Thymus (tissue), 11 donors: ENCODE measurements at regions not wholly inside any gene's neighbourhood (a gene's known extent, or its start where the extent isn't known, plus 50 kb on each side); places are given as distances from the start of the nearest gene placed in this dataset.
"Not testable (repeated sequence)": the region's sequence is repeated elsewhere in the genome, so short reads cannot be mapped to it uniquely, and the experiment has no call there.

Source experiments
- DNase-seq, 9 donors: peaks; one replicate each; pipeline ENCODE4 v3.0.0-alpha.2; 2013; ENCODE audit warnings: low spot score in 9 of 9, low read depth in 6 of 9, missing footprints in 1 of 9
- H3K27ac ChIP-seq, 2 donors: one replicate each; pipeline ENCODE4 v1.5.1; 2013; ENCODE audit warnings: control low read depth in 1 of 2, low read depth in 1 of 2, low read length in 1 of 2, mild to moderate bottlenecking in 1 of 2, moderate library complexity in 1 of 2
- H3K27me3 ChIP-seq, 2 donors: one replicate each; pipeline ENCODE4 v1.5.1; 2013; ENCODE audit warnings: low read length in 1 of 2; ENCODE audit not compliant: control insufficient read depth in 2 of 2, insufficient read depth in 1 of 2
- H3K36me3 ChIP-seq, 2 donors: one replicate each; pipeline ENCODE4 v1.5.1; 2013; ENCODE audit warnings: low read length in 1 of 2, mild to moderate bottlenecking in 1 of 2, moderate library complexity in 1 of 2; ENCODE audit not compliant: control insufficient read depth in 2 of 2, insufficient read depth in 2 of 2
- H3K4me1 ChIP-seq, 2 donors: one replicate each; pipeline ENCODE4 v1.5.1; 2013; ENCODE audit warnings: low read length in 2 of 2; ENCODE audit not compliant: control insufficient read depth in 2 of 2, insufficient read depth in 2 of 2
- H3K4me3 ChIP-seq, 2 donors: one replicate each; pipeline ENCODE4 v1.5.1; 2013; ENCODE audit warnings: low read length in 2 of 2, control low read depth in 1 of 2, mild to moderate bottlenecking in 1 of 2
- H3K9me3 ChIP-seq, 2 donors: one replicate each; pipeline ENCODE4 v1.5.1; 2013; ENCODE audit warnings: low read length in 1 of 2, mild to moderate bottlenecking in 1 of 2; ENCODE audit not compliant: control insufficient read depth in 2 of 2, insufficient read depth in 1 of 2
- WGBS: extraction: QIAGEN DNeasy Blood & Tissue Kit; methylation state at CpG from one replicate; pipeline ENCODE4 v1.1.7; 2013; 5-methylcytosine and 5-hydroxymethylcytosine counted together
- donor health status: healthy.

- Histone ChIP-seq H3K9me3 (no peaks in the 10 kb centered on the region), H3K27me3 (peaks cover 21 to 46% of the 10 kb centered on the region in 2 donors), H3K27ac (no peak overlapping the region), H3K4me3 (no peak overlapping the region), H3K4me1 (peaks cover 6 to 18% of the 10 kb centered on the region in 2 donors), H3K36me3 (no peaks in the 10 kb centered on the region)
- 96% methylated on average over 5 of the region's 5 CpGs for WGBS
- no peak for DNase-seq
These were observed 127.0 kb upstream of the CIBAR2 start for GRCh38 chr16:85239239-85239638.

DNA sequence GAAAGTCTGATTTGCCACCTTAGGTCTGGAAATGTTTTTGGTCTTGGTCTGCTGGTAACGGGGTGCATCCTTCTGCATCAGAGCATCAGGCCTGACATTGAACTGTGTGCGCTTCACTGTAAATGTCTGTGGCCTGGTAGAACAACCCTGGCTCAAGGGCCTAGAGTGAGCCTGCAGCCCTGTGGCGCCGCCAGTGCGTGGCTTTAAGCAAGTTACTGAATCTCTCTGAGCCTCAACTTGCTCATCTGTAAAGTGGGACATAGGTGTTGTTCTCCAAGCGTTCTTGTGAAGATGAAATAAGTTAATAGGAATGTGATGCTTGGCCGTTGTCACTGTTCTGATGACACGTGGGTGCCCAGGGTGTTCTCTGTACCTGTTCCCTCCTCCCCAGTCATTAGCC is 127.6 kb upstream of the CIBAR2 start:
- Histone ChIP-seq H3K27me3 (peaks cover 16 to 39% of the 10 kb centered on the region in 2 donors), H3K9me3 (no peaks in the 10 kb centered on the region), H3K4me3 (no peak overlapping the region), H3K4me1 (peaks cover 6 to 13% of the 10 kb centered on the region in 2 donors), H3K27ac (no peak overlapping the region), H3K36me3 (no peaks in the 10 kb centered on the region)
- no peak for DNase-seq
- WGBS: 97% methylated on average over 8 of the region's 8 CpGs

DNA sequence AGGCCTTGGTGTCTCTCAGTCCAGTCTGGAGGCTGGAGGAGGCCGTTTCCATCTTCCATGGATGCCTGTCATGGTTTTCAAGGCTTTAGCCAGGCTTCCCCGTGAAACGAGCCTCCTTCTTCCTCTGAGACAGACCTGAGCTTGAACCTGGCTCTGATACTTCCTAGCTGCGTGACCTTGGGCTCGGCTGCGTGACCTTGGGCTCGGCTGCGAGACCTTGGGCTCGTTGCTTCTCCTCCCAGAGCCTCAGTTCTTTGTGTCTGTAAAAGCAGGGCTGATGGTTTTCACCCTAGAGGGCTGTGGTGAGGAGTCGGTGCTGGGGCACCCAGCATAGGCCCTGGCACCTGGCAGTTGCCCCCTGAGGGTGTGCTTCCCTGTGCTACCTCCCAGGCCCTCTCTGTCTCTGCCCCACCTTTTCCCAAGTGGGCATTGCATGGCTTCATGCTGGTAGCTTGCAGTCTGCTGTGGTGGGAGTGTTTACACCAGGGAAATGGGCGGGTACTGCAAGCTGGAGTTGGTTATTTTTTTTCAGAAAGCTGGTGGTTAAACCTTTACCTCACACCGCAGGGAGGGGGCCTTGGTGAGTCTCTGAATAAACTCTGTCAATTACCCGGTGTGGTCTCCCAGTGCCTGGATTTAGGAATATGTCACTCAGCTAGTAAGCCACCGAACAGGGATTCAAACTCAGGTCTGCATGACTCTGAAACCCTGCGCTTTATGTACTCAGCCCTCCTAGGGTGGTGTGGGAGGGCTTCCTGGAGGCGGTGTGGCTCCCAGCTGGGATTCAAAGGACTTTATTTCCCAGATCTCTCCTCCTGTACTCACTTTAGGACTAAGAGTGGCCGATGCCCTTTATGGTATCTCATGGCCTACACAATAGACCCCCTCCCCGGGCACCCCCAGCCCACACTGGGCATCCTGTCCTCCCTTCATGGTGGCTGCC is 129.0 kb upstream of the CIBAR2 start:
- Histone ChIP-seq H3K36me3 (no peaks in the 10 kb centered on the region), H3K9me3 (no peaks in the 10 kb centered on the region), H3K4me1 (peaks cover 0 to 4% of the 10 kb centered on the region in 2 donors), H3K27me3 (peaks cover 3 to 30% of the 10 kb centered on the region in 2 donors), H3K4me3 (no peak overlapping the region), H3K27ac (no peak overlapping the region)
- WGBS: 88% methylated on average over 18 of the region's 18 CpGs
- DNase-seq: no peak

GRCh38 chr16:85242140-85242539 is 129.9 kb upstream of the CIBAR2 start:
- no peak for DNase-seq
- H3K4me3 ChIP-seq: no peak overlapping the region
- H3K36me3 ChIP-seq: no peaks in the 10 kb centered on the region
- 81% methylated on average over 10 of the region's 10 CpGs for WGBS
- H3K9me3 ChIP-seq: no peaks in the 10 kb centered on the region
- H3K27me3 ChIP-seq: peaks cover 2 to 26% of the 10 kb centered on the region in 2 donors
- H3K27ac ChIP-seq: no peak overlapping the region
- peaks cover 0 to 3% of the 10 kb centered on the region in 2 donors for H3K4me1 ChIP-seq

GRCh38 chr16:85243308-85243707 is 131.0 kb upstream of the CIBAR2 start:
- peaks cover 0 to 3% of the 10 kb centered on the region in 2 donors for H3K4me1 ChIP-seq

GRCh38 chr16:85244452-85244851 is 132.2 kb upstream of the CIBAR2 start:
- not testable (repeated sequence) for H3K4me1 ChIP-seq, DNase-seq, H3K4me3 ChIP-seq, H3K27ac ChIP-seq, H3K9me3 ChIP-seq, H3K36me3 ChIP-seq
- WGBS: 96% methylated on average over 8 of the region's 8 CpGs
- H3K27me3 ChIP-seq: peaks cover 2 to 14% of the 10 kb centered on the region in 2 donors

More at GRCh38 chr16:85243308-85243707, 131.0 kb upstream of the CIBAR2 start:
- Histone ChIP-seq H3K27me3 (peaks cover 2 to 22% of the 10 kb centered on the region in 2 donors), H3K27ac (no peak overlapping the region), H3K9me3 (no peaks in the 10 kb centered on the region), H3K4me3 (no peak overlapping the region), H3K36me3 (no peaks in the 10 kb centered on the region)
- DNase-seq: no peak
- 95% methylated on average over 12 of the region's 12 CpGs for WGBS

DNA sequence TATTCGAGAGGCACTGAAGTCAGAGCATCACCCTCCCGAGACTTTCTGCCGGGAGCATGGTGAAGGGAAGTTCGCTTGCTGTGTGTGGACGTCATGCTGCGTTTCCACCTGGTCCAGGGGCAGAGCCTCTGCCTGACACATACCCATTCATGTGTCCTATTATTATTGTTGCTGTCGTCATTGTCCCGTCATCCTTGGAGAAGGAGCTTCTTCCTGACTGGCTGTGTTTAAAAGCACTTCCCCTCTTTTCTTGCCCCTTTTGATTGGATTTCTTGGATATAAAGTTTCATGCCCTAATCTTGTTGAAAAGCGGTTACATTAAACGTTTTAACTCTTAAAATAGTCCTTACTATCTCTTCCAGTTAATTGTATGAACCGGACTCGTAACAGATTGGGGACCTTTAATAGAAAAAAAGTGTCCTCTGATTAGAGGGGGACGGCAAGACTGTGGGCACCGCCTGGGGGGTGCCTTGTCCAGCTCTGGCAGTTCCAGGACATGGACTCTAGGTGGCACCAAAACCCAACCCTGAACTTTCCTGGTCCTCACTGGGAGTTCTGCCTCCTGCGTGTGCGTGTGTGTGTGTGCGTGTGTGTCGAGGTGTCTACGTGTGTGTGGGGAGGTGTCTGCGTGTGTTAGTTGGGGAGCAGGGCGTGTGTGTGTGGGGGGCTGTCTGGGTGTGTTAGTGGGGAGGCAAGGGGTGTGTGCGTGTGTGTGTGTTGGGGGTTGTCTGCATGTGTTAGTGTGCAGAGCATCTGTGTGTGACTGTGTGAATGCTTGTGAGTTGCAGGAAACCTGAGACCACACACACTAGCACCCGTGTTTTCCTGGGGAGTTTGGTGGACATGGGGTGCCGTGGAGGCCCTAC is 133.3 kb upstream of the CIBAR2 start:
- Histone ChIP-seq H3K27me3 (peaks cover 2 to 11% of the 10 kb centered on the region in 2 donors), H3K27ac (no peak overlapping the region), H3K4me1 (peaks cover 0 to 3% of the 10 kb centered on the region in 2 donors), H3K36me3 (no peaks in the 10 kb centered on the region), H3K4me3 (no peak overlapping the region), H3K9me3 (no peaks in the 10 kb centered on the region)
- WGBS: 27% methylated on average over 24 of the region's 24 CpGs
- peak in 6 of 9 donors; percentile 45 to 76 (median 64) for DNase-seq

GRCh38 chr16:85246473-85246872 is 134.2 kb upstream of the CIBAR2 start:
- WGBS: 35% methylated on average over 8 of the region's 8 CpGs
- Histone ChIP-seq H3K4me1 (peaks cover 0 to 3% of the 10 kb centered on the region in 2 donors), H3K4me3 (no peak overlapping the region), H3K27me3 (peaks cover 2 to 11% of the 10 kb centered on the region in 2 donors), H3K27ac (no peak overlapping the region), H3K9me3 (no peaks in the 10 kb centered on the region), H3K36me3 (no peaks in the 10 kb centered on the region)
- no peak for DNase-seq

GRCh38 chr16:85246973-85247372 is 134.7 kb upstream of the CIBAR2 start:
- Histone ChIP-seq H3K27ac (no peak overlapping the region), H3K9me3 (no peaks in the 10 kb centered on the region), H3K36me3 (no peaks in the 10 kb centered on the region), H3K4me1 (peaks cover 0 to 5% of the 10 kb centered on the region in 2 donors), H3K27me3 (peaks cover 2 to 11% of the 10 kb centered on the region in 2 donors), H3K4me3 (no peak overlapping the region)
- 92% methylated on average over 8 of the region's 8 CpGs for WGBS
- DNase-seq: no peak
